BE2C (cell line): ENCODE measurements at regions not wholly inside any gene's neighbourhood (a gene's known extent, or its start where the extent isn't known, plus 50 kb on each side); places are given as distances from the start of the nearest gene placed in this dataset.

ENCODE experiments used
- DNase-seq: peaks from one replicate; pipeline ENCODE4 v3.0.0-alpha.2; 2020
- H3K27me3 ChIP-seq: fragments of 250-450 bp; sonication (Bioruptor Pico); 2 replicates; pipeline ENCODE4 v1.5.1; 2020; ENCODE audit warnings: mild to moderate bottlenecking
- H3K36me3 ChIP-seq: fragments of 250-450 bp; sonication (Bioruptor Pico); 2 replicates; pipeline ENCODE4 v1.5.1; 2020; ENCODE audit warnings: mild to moderate bottlenecking
- H3K4me1 ChIP-seq: fragments of 250-450 bp; sonication (Bioruptor Pico); 2 replicates; pipeline ENCODE4 v1.5.1; 2020
- H3K4me3 ChIP-seq: 2 replicates; pipeline ENCODE4 v1.5.1; 2011; ENCODE audit warnings: low read depth, low read length
- H3K9me3 ChIP-seq: fragments of 250-450 bp; sonication (Bioruptor Pico); 2 replicates; pipeline ENCODE4 v1.5.1; 2020
- TF ChIP-seq, protein P1 (sequence below): IDR thresholded peaks from 2 replicates; pipeline ENCODE4 v1.5.1; 2012; ENCODE audit warnings: mild to moderate bottlenecking, low read depth, low read length

DNA sequence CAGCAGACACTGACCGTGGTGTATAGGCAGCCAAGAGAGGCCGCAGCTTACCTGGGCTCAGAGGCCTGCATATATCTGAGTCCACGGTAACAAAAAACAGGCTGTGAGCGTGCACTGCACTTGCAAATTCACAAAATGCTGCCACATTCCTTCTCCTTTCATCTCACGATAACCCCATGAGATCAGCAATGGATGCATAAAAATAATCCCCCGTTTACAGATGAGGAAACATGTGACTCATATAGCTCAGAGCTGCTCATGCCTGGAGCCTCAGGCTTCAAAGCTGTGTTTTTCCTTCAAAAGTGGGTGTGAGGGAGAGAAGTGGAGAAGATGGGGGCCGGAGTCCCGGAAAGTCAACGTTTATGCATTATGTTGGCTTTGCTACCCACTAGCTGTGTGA, 118.3 kb upstream of the FOXF1 start:
- H3K4me3 ChIP-seq, result no peak overlapping the region
- peaks cover 4% of the 10 kb centered on the region; the same call in 1 of the 2 replicates for H3K4me1 ChIP-seq
- H3K27me3 ChIP-seq, result no peaks in the 10 kb centered on the region
- H3K36me3 ChIP-seq, result no peaks in the 10 kb centered on the region
- no peak for DNase-seq
- TF ChIP-seq, protein P1, sequence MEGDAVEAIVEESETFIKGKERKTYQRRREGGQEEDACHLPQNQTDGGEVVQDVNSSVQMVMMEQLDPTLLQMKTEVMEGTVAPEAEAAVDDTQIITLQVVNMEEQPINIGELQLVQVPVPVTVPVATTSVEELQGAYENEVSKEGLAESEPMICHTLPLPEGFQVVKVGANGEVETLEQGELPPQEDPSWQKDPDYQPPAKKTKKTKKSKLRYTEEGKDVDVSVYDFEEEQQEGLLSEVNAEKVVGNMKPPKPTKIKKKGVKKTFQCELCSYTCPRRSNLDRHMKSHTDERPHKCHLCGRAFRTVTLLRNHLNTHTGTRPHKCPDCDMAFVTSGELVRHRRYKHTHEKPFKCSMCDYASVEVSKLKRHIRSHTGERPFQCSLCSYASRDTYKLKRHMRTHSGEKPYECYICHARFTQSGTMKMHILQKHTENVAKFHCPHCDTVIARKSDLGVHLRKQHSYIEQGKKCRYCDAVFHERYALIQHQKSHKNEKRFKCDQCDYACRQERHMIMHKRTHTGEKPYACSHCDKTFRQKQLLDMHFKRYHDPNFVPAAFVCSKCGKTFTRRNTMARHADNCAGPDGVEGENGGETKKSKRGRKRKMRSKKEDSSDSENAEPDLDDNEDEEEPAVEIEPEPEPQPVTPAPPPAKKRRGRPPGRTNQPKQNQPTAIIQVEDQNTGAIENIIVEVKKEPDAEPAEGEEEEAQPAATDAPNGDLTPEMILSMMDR, result no peak
- no peaks in the 10 kb centered on the region; the same call in 1 of the 2 replicates for H3K9me3 ChIP-seq

DNA sequence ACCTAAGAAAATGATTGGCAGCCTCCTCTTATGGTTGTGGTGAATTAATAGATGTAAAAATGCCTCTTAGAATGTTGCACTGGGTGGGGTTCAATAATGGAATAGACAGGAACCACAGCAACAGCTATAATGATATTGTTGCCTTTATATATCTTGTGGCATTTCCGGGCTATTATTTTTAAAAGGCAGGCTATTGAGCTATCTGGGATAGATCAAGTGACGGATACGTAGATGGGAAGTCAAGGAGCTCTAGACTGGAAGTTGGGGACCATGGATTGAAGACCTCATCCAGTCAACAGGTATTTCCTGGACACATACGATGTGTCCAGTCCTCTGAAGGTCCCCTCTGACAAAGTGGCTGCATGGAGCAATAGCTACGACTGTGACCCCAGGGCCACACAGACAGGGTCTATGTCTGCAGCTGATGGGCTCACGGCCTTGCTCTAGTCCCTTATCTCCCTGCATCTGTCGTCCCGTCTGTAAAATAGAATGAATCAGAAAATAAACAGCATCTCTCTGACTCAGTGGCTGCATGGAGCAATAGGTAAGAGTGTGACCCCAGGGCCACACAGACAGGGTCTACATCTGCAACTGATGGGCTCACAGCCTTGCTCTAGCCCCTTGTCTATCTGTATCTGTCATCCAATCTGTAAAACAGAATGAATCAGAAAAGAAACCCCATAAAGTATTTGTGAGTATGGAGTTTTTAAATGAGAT, 117.7 kb upstream of the FOXF1 start:
- TF ChIP-seq, protein P1, result no peak

DNA sequence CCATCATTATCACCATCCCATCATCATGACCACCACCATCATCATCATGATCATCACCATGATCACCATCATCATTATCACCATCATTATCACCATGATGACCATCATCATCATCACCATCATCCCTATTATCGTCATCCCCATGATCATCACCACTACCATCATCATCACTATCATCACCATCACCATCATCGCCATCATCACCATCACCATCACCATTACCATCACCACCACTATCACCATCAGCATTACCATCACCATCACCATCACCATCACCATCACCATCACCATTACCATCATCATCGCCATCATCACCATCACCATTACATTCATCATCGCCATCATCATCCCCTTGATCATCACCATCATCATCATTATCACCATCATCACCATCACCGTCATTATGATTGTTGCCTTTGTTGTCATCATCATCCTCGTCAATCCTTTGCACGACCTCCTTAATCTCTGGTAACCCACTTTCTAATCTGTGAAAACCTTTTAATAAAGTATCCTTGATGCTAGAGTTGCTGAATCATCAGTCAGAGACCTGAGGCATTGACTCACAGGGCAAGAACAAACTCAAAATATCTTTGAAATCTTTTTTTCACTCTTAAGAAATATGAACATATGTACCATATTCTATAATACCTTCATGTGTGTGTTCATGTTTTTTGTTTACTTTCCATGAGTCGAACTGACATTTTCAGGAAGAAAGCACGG, 116.3 kb upstream of the FOXF1 start:
- Histone ChIP-seq H3K27me3 (no peaks in the 10 kb centered on the region), H3K9me3 (no peaks in the 10 kb centered on the region), H3K4me1 (peaks cover 12% of the 10 kb centered on the region), H3K36me3 (no peaks in the 10 kb centered on the region), H3K4me3 (no peak overlapping the region)
- no peak for DNase-seq
- TF ChIP-seq, protein P1, result no peak

More for the DNA sequence above, 117.7 kb upstream of the FOXF1 start:
- Histone ChIP-seq H3K9me3 (no peaks in the 10 kb centered on the region; the same call in 1 of the 2 replicates), H3K27me3 (no peaks in the 10 kb centered on the region), H3K4me1 (peaks cover 4% of the 10 kb centered on the region; the same call in 1 of the 2 replicates), H3K36me3 (no peaks in the 10 kb centered on the region), H3K4me3 (no peak overlapping the region)
- DNase-seq, result no peak

DNA sequence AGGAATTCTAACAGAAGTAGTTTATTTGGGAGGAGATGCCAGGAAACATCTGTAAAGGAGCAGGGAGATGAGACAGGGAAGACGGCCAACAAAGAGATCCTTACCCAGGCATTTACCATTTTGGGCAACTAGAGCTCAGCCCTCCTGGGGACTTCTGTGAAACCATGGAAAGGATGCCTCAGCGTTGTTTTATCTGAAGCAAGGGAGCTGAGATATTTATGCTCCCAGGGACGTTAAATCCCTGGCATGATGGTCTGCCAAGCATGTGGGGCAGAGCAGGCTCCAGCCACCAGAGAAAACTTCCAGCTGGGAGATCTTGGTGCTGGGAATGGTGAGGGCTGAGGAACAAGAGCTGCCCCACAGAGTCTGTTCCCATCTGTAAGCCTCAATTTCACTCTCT, 114.8 kb upstream of the FOXF1 start:
- no peak for DNase-seq
- H3K27me3 ChIP-seq, result no peaks in the 10 kb centered on the region
- TF ChIP-seq, protein P1, result no peak
- peaks cover 12% of the 10 kb centered on the region for H3K4me1 ChIP-seq
- H3K4me3 ChIP-seq, result no peak overlapping the region
- H3K36me3 ChIP-seq, result no peaks in the 10 kb centered on the region
- no peaks in the 10 kb centered on the region for H3K9me3 ChIP-seq

DNA sequence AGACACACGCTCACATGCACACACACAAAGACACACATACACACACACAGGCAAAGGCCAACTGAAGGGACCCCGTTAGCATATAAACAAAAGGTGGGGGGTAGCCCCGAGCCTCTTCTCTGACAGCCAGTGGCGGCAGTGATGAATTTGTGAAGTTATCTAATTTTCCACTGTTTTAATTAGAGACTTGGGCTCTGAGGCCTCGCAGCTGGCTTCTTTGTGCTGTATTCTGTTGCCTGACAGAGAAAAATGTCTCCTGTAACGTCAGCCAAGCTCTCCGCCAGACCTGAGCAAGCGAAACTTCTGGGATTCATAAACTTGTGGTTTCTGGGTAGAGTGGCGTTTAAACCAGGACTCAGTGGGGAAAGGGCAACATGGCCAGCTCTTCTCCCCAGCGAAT, 113.9 kb upstream of the FOXF1 start:
- no peaks in the 10 kb centered on the region for H3K9me3 ChIP-seq
- H3K36me3 ChIP-seq, result no peaks in the 10 kb centered on the region
- DNase-seq, result peak; percentile 26
- H3K4me1 ChIP-seq, result peaks cover 12% of the 10 kb centered on the region
- H3K27me3 ChIP-seq, result no peaks in the 10 kb centered on the region
- TF ChIP-seq, protein P1, result no peak
- H3K4me3 ChIP-seq, result peak overlapping the region; percentile 27

DNA sequence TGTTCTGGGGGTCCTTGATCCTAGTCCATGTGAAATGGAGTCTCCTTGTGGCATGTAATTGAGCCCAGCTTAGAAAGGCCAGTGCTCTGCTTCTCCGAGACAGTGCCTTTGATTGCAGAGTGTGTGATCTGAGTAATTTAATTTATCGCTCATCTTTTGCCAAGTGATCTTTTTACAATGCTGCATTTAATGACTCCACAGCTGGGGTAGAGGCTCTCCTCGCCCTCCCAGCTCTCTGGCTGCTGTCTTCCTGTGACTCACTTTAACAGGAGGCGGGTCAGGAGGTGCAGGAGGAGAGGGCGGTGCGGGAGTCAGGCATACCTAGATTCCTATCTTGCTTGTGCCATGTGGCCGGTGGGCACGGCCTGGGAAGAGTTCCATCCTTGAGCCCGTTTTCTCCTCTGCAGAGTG, 113.4 kb upstream of the FOXF1 start:
- TF ChIP-seq, protein P1, result no peak
- no peaks in the 10 kb centered on the region for H3K36me3 ChIP-seq
- no peaks in the 10 kb centered on the region for H3K27me3 ChIP-seq
- peak; percentile 78 for DNase-seq
- H3K9me3 ChIP-seq, result no peaks in the 10 kb centered on the region
- H3K4me1 ChIP-seq, result peaks cover 12% of the 10 kb centered on the region
- peak overlapping the region; percentile 27 for H3K4me3 ChIP-seq
